Neural progenitor cell (in vitro differentiated cells): ENCODE measurements at regions not wholly inside any gene's neighbourhood (a gene's known extent, or its start where the extent isn't known, plus 50 kb on each side); places are given as distances from the start of the nearest gene placed in this dataset.
A peak's percentile ranks its signal among the peaks of the same experiment; 100 is the strongest.

ENCODE experiments used
- DNase-seq: peaks from one replicate; pipeline ENCODE4 v3.0.0-alpha.2; 2016; ENCODE audit warnings: low spot score
- H2AFZ ChIP-seq: fragments of 200-600 bp; sonication (generic); replicated peaks from 2 replicates; pipeline ENCODE4 v1.6.1; 2016; ENCODE audit warnings: antibody characterized with exemption
- H3F3A ChIP-seq: fragments of 200-600 bp; sonication (generic); 2 replicates; pipeline ENCODE4 v1.6.1; 2016; ENCODE audit warnings: antibody characterized with exemption, low read depth
- H3K27ac ChIP-seq: fragments of 200-600 bp; sonication (generic); 2 replicates; pipeline ENCODE4 v1.5.1; 2016; ENCODE audit warnings: mild to moderate bottlenecking
- H3K27me3 ChIP-seq: fragments of 200-600 bp; sonication (generic); 2 replicates; pipeline ENCODE4 v1.6.1; 2016; ENCODE audit warnings: mild to moderate bottlenecking, moderate library complexity
- H3K36me3 ChIP-seq: fragments of 200-600 bp; sonication (generic); 2 replicates; pipeline ENCODE4 v1.5.1; 2016
- H3K4me1 ChIP-seq: fragments of 200-600 bp; sonication (generic); 2 replicates; pipeline ENCODE4 v1.6.1; 2016; ENCODE audit warnings: mixed run types
- H3K4me2 ChIP-seq: fragments of 200-600 bp; sonication (generic); 2 replicates; pipeline ENCODE4 v1.6.1; 2016
- H3K4me3 ChIP-seq: fragments of 200-600 bp; sonication (generic); 2 replicates; pipeline ENCODE4 v1.5.1; 2016
- H3K79me2 ChIP-seq: fragments of 200-600 bp; sonication (generic); 2 replicates; pipeline ENCODE4 v1.6.1; 2016; ENCODE audit warnings: low read depth
- H3K9ac ChIP-seq: fragments of 200-600 bp; sonication (generic); 2 replicates; pipeline ENCODE4 v1.6.1; 2016
- H3K9me3 ChIP-seq: fragments of 200-600 bp; sonication (generic); 2 replicates; pipeline ENCODE4 v1.5.1; 2016; ENCODE audit warnings: low read depth
- H4K20me1 ChIP-seq: fragments of 200-600 bp; sonication (generic); 2 replicates; pipeline ENCODE4 v1.6.1; 2016; ENCODE audit warnings: low read depth
- H3K27ac Mint-ChIP-seq: 3 replicates; pipeline ENCODE4 v1.8.0; 2021; ENCODE audit warnings: mixed read lengths
- H3K27me3 Mint-ChIP-seq: 2 replicates; pipeline ENCODE4 v1.8.0; 2022; ENCODE audit warnings: low read depth, mild to moderate bottlenecking, inconsistent platforms, moderate library complexity, mixed read lengths; ENCODE audit not compliant: insufficient read depth
- H3K36me3 Mint-ChIP-seq: 3 replicates; pipeline ENCODE4 v1.8.0; 2021; ENCODE audit warnings: mixed read lengths
- H3K4me1 Mint-ChIP-seq: 3 replicates; pipeline ENCODE4 v1.8.0; 2021; ENCODE audit warnings: mixed read lengths
- H3K4me3 Mint-ChIP-seq: 3 replicates; pipeline ENCODE4 v1.8.0; 2021; ENCODE audit warnings: mild to moderate bottlenecking, moderate library complexity, mixed read lengths
- H3K9me3 Mint-ChIP-seq: 3 replicates; pipeline ENCODE4 v1.8.0; 2020; ENCODE audit warnings: mixed read lengths
- CTCF ChIP-seq: fragments of 200-600 bp; sonication (generic); IDR thresholded peaks from 2 replicates; pipeline ENCODE4 v1.5.1; 2017; ENCODE audit warnings: antibody characterized with exemption, mild to moderate bottlenecking
- EZH2 ChIP-seq: fragments of 200-600 bp; sonication (generic); IDR thresholded peaks from 2 replicates; pipeline ENCODE4 v1.6.1; 2017; ENCODE audit warnings: antibody characterized with exemption, mild to moderate bottlenecking, moderate library complexity
- EZH2phosphoT487 ChIP-seq: fragments of 200-600 bp; sonication (generic); IDR thresholded peaks from 2 replicates; pipeline ENCODE4 v1.6.1; 2017; ENCODE audit warnings: antibody characterized with exemption

DNA sequence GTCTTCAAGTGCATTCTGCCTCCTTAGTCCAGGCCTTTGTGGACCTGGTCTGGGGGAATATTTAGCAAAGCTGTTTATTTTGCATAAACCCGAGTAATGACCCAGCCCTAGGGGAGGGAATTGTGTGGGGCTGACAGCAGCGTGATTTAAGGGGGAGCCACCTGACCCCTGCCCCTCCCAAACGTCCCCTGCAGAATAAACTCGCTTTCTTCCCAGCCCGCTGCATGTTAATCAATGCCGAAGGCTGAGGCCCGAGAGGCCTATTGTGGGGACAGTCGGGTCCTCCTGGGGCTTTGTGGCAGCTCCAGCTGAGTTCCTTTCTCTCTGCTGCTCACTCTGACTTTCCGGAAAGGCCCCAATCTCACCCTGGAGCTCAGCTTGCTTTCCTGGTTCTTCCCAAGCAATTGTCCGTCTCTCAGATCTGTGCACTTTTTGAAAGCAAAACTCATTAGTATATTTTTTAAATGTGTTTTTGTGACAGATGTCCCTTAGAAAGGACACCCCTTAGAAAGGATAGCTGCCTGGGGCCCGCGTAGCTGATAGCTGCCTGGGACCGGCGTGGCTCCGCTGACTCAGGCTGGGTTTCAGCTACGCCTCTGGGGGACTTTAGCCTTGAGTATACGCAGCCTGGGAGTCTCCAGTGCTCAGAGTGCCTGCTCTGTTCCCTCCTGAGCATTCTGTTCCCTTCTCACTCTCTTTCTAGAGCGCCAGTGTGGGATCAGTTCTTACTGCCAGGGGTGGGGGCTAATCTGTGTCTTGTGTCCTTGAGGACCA lies 158.3 kb downstream of the GLI2 start:
- Histone ChIP-seq H3K27ac (peak overlapping the region; percentile 96), H3K36me3 (no peaks in the 10 kb centered on the region), H4K20me1 (peaks cover 62% of the 10 kb centered on the region), H3K4me2 (peak overlapping the region; percentile 67), H3K4me1 (peaks cover 71% of the 10 kb centered on the region), H2AFZ (no peak overlapping the region), H3F3A (peaks cover 67% of the 10 kb centered on the region), H3K79me2 (peaks cover 58% of the 10 kb centered on the region), H3K27me3 (no peaks in the 10 kb centered on the region), H3K9ac (no peak overlapping the region), H3K4me3 (peak overlapping the region; percentile 30), H3K9me3 (no peaks in the 10 kb centered on the region)
- Mint-ChIP-seq H3K9me3 (no peaks in the 10 kb centered on the region), H3K36me3 (peaks cover 2% of the 10 kb centered on the region), H3K27me3 (peaks cover 13% of the 10 kb centered on the region), H3K27ac (peak overlapping the region; percentile 99), H3K4me3 (peak overlapping the region; percentile 75), H3K4me1 (peaks cover 82% of the 10 kb centered on the region)
- DNase-seq: peak; percentile 94
- TF ChIP-seq CTCF: no peak
- no peak for TF ChIP-seq EZH2
- TF ChIP-seq EZH2phosphoT487: no peak

GRCh38 chr2:120894966-120895365 lies 159.3 kb downstream of the GLI2 start:
- no peaks in the 10 kb centered on the region for H3K9me3 Mint-ChIP-seq
- peaks cover 2% of the 10 kb centered on the region for H3K36me3 Mint-ChIP-seq
- Histone ChIP-seq H3K9me3 (no peaks in the 10 kb centered on the region), H4K20me1 (peaks cover 61% of the 10 kb centered on the region), H2AFZ (no peak overlapping the region), H3K9ac (no peak overlapping the region), H3K4me3 (no peak overlapping the region), H3K27me3 (no peaks in the 10 kb centered on the region), H3K79me2 (peaks cover 52% of the 10 kb centered on the region), H3F3A (peaks cover 77% of the 10 kb centered on the region), H3K4me1 (peaks cover 79% of the 10 kb centered on the region), H3K27ac (peak overlapping the region; percentile 96), H3K36me3 (no peaks in the 10 kb centered on the region), H3K4me2 (peak overlapping the region; percentile 67)
- peaks cover 86% of the 10 kb centered on the region for H3K4me1 Mint-ChIP-seq
- H3K27me3 Mint-ChIP-seq: peaks cover 14% of the 10 kb centered on the region
- peak overlapping the region; percentile 75 for H3K4me3 Mint-ChIP-seq
- H3K27ac Mint-ChIP-seq: peak overlapping the region; percentile 99
- DNase-seq: no peak
- TF ChIP-seq EZH2 (no peak), CTCF (no peak)

- H3K36me3 ChIP-seq: no peaks in the 10 kb centered on the region
- no peak for TF ChIP-seq CTCF
- no peak overlapping the region for H2AFZ ChIP-seq
- H3K79me2 ChIP-seq: peaks cover 52% of the 10 kb centered on the region
- no peaks in the 10 kb centered on the region for H3K27me3 ChIP-seq
- peaks cover 75% of the 10 kb centered on the region for H3F3A ChIP-seq
- peaks cover 65% of the 10 kb centered on the region for H4K20me1 ChIP-seq
- H3K4me1 ChIP-seq: peaks cover 84% of the 10 kb centered on the region
- no peak overlapping the region for H3K27ac ChIP-seq
- peaks cover 93% of the 10 kb centered on the region for H3K4me1 Mint-ChIP-seq
- no peak overlapping the region for H3K4me3 Mint-ChIP-seq
- H3K4me3 ChIP-seq: no peak overlapping the region
- DNase-seq: no peak
- H3K9me3 ChIP-seq: no peaks in the 10 kb centered on the region
- H3K27me3 Mint-ChIP-seq: peaks cover 12% of the 10 kb centered on the region
- H3K9ac ChIP-seq: no peak overlapping the region
- peak overlapping the region; percentile 99 for H3K27ac Mint-ChIP-seq
- no peak overlapping the region for H3K4me2 ChIP-seq
- peaks cover 2% of the 10 kb centered on the region for H3K36me3 Mint-ChIP-seq
- no peaks in the 10 kb centered on the region for H3K9me3 Mint-ChIP-seq
Measured at GRCh38 chr2:120896126-120896525, 160.5 kb downstream of the GLI2 start.
